Skeletal muscle satellite cell (primary cell): ENCODE measurements at regions not wholly inside any gene's neighbourhood (a gene's known extent, or its start where the extent isn't known, plus 50 kb on each side); places are given as distances from the start of the nearest gene placed in this dataset.

Experiments used
- H3K27me3 ChIP-seq: 2 replicates; pipeline ENCODE4 v1.7.0; 2013; ENCODE audit warnings: low read length; ENCODE audit not compliant: control insufficient read depth, insufficient read depth
- H3K36me3 ChIP-seq: 2 replicates; pipeline ENCODE4 v1.7.0; 2013; ENCODE audit warnings: mild to moderate bottlenecking, control low read depth, low read length; ENCODE audit not compliant: insufficient read depth
- H3K4me1 ChIP-seq: 2 replicates; pipeline ENCODE4 v1.7.0; 2013; ENCODE audit warnings: low read length; ENCODE audit not compliant: control insufficient read depth, insufficient read depth
- H3K4me2 ChIP-seq: 2 replicates; pipeline ENCODE4 v1.7.0; 2013; ENCODE audit warnings: mild to moderate bottlenecking, low read length
- H3K4me3 ChIP-seq: 2 replicates; pipeline ENCODE4 v1.7.0; 2013; ENCODE audit warnings: low read length
- H3K9ac ChIP-seq: 2 replicates; pipeline ENCODE4 v1.7.0; 2013; ENCODE audit warnings: mild to moderate bottlenecking, low read depth, low read length, moderate library complexity
- H3K9me3 ChIP-seq: replicated peaks from 2 replicates; pipeline ENCODE4 v1.7.0; 2013; ENCODE audit warnings: mild to moderate bottlenecking, control low read depth, low read length

GRCh38 chr5:139733698-139734538 lies 61.7 kb upstream of the PSD2 start:
- Histone ChIP-seq H3K4me1 (peaks cover 2% of the 10 kb centered on the region), H3K4me2 (no peak overlapping the region), H3K9ac (no peak overlapping the region), H3K27me3 (no peaks in the 10 kb centered on the region), H3K36me3 (no peaks in the 10 kb centered on the region), H3K4me3 (no peak overlapping the region), H3K9me3 (no peaks in the 10 kb centered on the region)

GRCh38 chr5:139734539-139734916 lies 61.1 kb upstream of the PSD2 start:
- Histone ChIP-seq H3K9ac (no peak overlapping the region), H3K4me2 (no peak overlapping the region), H3K27me3 (no peaks in the 10 kb centered on the region), H3K36me3 (no peaks in the 10 kb centered on the region), H3K4me3 (no peak overlapping the region), H3K4me1 (peaks cover 6% of the 10 kb centered on the region), H3K9me3 (no peaks in the 10 kb centered on the region)

- Histone ChIP-seq H3K36me3 (no peaks in the 10 kb centered on the region), H3K9me3 (no peaks in the 10 kb centered on the region), H3K27me3 (no peaks in the 10 kb centered on the region), H3K9ac (no peak overlapping the region), H3K4me1 (peaks cover 12% of the 10 kb centered on the region), H3K4me3 (no peak overlapping the region), H3K4me2 (no peak overlapping the region)
Observed at GRCh38 chr5:139738193-139739149, 57.1 kb upstream of the PSD2 start.

- Histone ChIP-seq H3K36me3 (no peaks in the 10 kb centered on the region), H3K9ac (no peak overlapping the region), H3K9me3 (no peaks in the 10 kb centered on the region), H3K4me3 (no peak overlapping the region), H3K4me2 (no peak overlapping the region), H3K27me3 (no peaks in the 10 kb centered on the region), H3K4me1 (peaks cover 19% of the 10 kb centered on the region)
Observed at GRCh38 chr5:139739150-139739974, 56.2 kb upstream of the PSD2 start.

- Histone ChIP-seq H3K36me3 (no peaks in the 10 kb centered on the region), H3K9me3 (no peaks in the 10 kb centered on the region), H3K4me1 (peaks cover 29% of the 10 kb centered on the region), H3K27me3 (no peaks in the 10 kb centered on the region), H3K4me2 (no peak overlapping the region), H3K9ac (no peak overlapping the region), H3K4me3 (no peak overlapping the region)
Observed at GRCh38 chr5:139740138-139740991, 55.2 kb upstream of the PSD2 start.

- no peak overlapping the region for H3K9ac ChIP-seq
- no peaks in the 10 kb centered on the region for H3K27me3 ChIP-seq
- H3K4me2 ChIP-seq: no peak overlapping the region
- no peaks in the 10 kb centered on the region for H3K9me3 ChIP-seq
- H3K36me3 ChIP-seq: no peaks in the 10 kb centered on the region
- peaks cover 37% of the 10 kb centered on the region for H3K4me1 ChIP-seq
- no peak overlapping the region for H3K4me3 ChIP-seq
Observed at GRCh38 chr5:139740992-139741672, 54.5 kb upstream of the PSD2 start.

- Histone ChIP-seq H3K9me3 (no peaks in the 10 kb centered on the region), H3K27me3 (no peaks in the 10 kb centered on the region), H3K4me1 (peaks cover 44% of the 10 kb centered on the region), H3K4me3 (no peak overlapping the region), H3K4me2 (no peak overlapping the region), H3K9ac (no peak overlapping the region), H3K36me3 (no peaks in the 10 kb centered on the region)
Observed at GRCh38 chr5:139741823-139742172, 53.8 kb upstream of the PSD2 start.

GRCh38 chr5:139742173-139742903 lies 53.3 kb upstream of the PSD2 start:
- Histone ChIP-seq H3K4me1 (peaks cover 49% of the 10 kb centered on the region), H3K4me2 (no peak overlapping the region), H3K36me3 (no peaks in the 10 kb centered on the region), H3K27me3 (no peaks in the 10 kb centered on the region), H3K4me3 (no peak overlapping the region), H3K9me3 (no peaks in the 10 kb centered on the region), H3K9ac (no peak overlapping the region)

- Histone ChIP-seq H3K4me3 (no peak overlapping the region), H3K4me1 (peaks cover 57% of the 10 kb centered on the region), H3K9ac (no peak overlapping the region), H3K4me2 (no peak overlapping the region), H3K9me3 (no peaks in the 10 kb centered on the region), H3K36me3 (no peaks in the 10 kb centered on the region), H3K27me3 (no peaks in the 10 kb centered on the region)
Observed at GRCh38 chr5:139743001-139743771, 52.4 kb upstream of the PSD2 start.
